Dedifferentiated amniotic fluid mesenchymal stem cell (primary cell): ENCODE measurements at regions not wholly inside any gene's neighbourhood (a gene's known extent, or its start where the extent isn't known, plus 50 kb on each side); places are given as distances from the start of the nearest gene placed in this dataset.
A peak's percentile ranks its signal among the peaks of the same experiment; 100 is the strongest.
"Not testable (repeated sequence)": the region's sequence is repeated elsewhere in the genome, so short reads cannot be mapped to it uniquely, and the experiment has no call there.

ENCODE experiments used
- DNase-seq: peaks from one replicate; pipeline ENCODE4 v3.0.0-alpha.2; 2016; ENCODE audit errors: extremely low spot score

DNA sequence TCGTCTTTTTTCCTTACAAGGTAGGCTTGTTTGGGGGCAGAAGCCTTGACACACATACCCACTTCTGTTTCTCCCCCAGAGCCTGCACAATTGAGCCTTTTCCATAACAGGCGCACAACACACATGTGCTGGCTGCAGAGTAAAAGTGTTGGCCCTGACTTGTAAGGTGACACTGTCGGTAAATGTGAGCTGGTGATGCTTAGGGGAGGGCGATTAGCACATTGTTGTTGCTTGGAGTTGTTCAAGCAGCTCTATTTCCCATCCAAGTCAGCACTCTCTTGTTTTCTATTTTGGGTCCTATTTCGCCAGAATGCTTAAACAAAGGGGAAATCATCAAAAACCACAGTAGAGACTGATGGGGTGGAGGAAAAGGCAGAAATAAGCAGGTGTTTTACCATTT lies 51.9 kb upstream of the PTPRJ start:
- DNase-seq, result no peak

DNA sequence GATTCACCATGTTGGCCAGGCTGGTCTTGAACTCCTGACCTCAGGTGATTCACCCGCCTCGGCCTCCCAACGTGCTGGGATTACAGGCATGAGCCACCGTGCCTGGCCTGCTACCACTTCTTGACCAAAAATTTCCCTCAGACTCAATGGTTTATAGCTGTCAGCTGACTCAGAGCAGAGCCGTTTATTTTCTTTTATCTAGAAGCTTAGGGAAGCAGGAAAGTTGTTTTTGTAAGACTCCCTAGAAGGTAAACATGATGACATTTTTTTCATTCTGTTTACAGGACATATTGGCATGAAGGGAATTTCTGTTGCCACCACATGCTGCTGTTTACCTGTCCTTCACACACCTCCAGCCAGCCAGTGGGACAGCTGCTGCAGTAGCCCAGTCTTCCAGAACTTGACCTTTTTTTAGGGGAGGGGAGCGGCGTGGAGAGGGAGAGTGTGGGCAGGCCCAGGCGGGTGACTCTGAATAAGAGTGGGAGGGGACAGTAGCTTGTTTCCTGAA lies 56.1 kb upstream of the PTPRJ start:
- peak; percentile 34 for DNase-seq

GRCh38 chr11:47923667-47924066 lies 56.7 kb upstream of the PTPRJ start:
- no peak for DNase-seq

GRCh38 chr11:47921080-47921555 lies 59.2 kb upstream of the PTPRJ start:
- not testable (repeated sequence) for DNase-seq

GRCh38 chr11:47918882-47919495 lies 61.4 kb upstream of the PTPRJ start:
- no peak for DNase-seq

- peak; percentile 36 for DNase-seq
These were observed 62.0 kb upstream of the PTPRJ start for GRCh38 chr11:47918370-47918690.

DNA sequence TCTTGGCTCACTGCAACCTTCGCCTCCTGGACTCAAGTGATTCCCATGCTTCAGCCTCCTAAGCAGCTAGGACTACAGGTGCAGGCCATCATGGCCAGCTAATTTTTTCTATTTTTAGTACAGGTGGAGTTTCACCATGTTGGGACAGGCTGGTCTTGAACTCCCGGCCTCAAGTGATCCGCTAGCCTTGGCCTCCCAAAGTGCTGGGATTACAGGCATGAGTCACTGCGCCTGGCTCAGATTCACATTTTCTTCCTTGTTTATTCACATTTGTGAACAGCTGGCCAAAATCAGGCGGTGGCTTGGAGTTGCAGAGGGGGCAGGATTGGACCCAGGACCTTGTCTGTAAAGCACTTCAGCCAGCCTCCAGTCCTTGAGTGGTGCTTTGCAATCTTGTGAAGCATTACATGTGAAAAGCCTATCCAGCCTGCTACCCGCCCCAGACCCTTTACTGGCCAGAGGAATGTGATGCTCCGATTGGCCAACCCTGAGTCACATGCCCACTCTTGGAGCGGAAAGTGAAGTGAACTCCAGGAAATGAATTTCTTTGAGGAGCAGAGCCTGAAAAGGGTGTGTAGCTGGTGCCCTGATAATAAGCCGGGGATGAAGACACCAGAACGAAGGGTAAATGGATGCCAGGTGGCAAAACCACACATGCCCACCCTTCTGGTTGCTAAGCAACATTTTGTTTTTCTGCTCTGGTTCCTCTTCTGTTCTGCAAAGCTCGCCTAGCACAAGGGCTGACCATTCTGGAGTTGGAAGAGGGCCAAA lies 62.6 kb upstream of the PTPRJ start:
- DNase-seq, result peak; percentile 91

DNA sequence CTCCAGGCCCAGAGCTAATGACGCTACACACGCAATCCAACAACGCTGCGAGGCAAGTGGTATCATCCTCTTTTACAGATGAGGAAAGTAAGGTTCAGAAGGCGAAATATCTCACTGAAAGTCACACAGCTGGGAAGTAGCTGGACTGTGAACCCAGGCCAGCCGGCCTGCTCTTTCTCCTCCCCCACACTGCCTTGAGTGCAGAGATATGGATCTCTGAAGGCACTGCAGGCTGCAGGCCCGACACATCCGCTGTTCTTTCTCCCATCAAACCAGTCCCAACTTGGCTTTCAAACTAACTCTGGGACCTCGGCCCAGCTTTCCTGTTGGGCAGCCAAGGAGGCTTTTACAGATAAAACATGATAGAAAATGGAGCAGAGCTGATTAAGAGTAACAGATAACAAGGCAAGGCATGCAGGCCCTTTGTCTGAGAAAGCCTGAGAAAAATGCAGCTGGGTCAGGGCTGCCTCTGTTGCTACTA lies 64.0 kb upstream of the PTPRJ start:
- no peak for DNase-seq

GRCh38 chr11:47915783-47916182 lies 64.6 kb upstream of the PTPRJ start:
- no peak for DNase-seq

- no peak for DNase-seq
These were observed 65.0 kb upstream of the PTPRJ start for GRCh38 chr11:47915374-47915773.

GRCh38 chr11:47914743-47915142 lies 65.6 kb upstream of the PTPRJ start:
- DNase-seq, result no peak

DNA sequence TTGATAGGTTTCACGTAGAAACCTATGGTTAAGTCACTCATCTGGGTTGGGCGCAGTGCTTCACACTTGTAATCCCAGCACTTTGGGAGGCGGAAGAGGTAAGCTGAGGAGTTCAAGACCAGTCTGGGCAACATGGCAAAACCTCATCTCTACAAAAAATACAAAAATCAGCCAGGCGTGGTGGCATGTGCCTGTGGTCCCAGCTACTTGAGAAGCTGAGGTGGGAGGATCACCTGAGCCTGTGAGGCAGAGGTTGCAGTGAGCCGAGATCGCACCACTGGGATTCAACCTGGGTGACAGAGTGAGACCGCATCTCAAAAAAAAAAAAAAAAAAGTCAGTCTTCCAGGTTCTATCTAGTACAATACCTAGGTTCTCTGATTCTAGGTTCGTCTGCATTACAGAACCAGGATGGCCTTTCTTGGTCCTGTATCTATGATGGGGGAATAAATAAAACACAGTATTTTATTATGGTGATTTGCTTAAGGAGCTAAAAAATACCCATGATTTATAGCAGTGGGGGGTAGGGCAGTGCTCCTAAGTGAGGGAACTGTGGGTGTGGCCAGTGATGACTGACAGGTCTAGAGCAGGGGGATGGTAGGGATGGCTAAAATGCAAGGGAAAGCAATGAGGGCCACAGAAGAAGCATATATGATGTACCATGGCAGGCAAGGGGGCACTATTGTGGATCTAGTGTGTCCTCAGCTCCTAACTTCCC lies 65.5 kb upstream of the NUP160 start:
- no peak for DNase-seq

DNA sequence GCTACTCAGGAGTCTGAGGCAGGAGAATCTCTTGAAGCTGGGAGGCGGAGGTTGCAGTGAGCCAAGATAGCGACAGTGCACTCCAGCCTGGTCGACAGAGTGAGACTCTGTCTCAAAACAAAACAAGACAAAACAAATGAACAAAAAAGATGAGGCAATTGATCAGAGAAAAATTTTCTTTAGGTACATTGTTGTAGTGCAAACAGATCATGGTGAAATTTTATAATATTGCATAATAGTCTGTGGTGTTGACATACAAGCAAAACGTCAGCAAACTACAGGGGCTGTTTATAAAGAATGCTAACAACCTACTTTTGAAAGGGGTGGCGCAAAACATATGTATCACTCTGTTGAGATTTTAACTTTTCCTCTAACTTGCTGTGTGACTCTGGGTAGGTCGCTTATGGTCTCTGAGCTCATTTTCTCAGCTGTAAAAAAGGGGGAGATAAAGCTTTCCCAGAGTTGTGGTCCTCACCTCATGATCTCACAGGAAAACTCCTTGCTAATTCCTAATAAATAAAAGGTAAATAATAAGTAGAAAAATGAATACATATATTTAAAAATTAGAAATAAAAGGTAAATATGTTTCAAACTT lies 64.8 kb upstream of the NUP160 start:
- DNase-seq, result no peak

DNA sequence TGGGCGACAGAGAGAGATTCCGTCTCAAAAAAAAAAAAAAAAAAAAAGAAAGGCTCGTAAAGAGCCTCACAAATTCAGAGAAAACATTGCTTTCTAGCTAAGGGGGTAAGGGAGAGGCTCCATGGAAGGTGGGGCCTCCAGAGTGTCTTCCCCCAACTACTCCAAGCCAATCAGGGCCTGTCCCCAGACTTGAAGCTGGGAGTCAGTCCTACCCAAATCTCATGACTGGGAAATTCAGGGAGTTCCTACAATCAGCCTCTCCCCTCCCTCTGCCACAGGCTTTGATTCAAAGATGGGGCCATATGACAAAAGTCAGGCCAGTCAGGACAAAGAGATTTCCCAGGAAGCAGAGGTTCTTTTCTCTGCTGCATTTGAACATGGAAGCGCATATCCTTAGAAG lies 63.0 kb upstream of the NUP160 start:
- no peak for DNase-seq

- no peak for DNase-seq
These were observed 60.0 kb upstream of the NUP160 start for GRCh38 chr11:47908198-47908597.

DNA sequence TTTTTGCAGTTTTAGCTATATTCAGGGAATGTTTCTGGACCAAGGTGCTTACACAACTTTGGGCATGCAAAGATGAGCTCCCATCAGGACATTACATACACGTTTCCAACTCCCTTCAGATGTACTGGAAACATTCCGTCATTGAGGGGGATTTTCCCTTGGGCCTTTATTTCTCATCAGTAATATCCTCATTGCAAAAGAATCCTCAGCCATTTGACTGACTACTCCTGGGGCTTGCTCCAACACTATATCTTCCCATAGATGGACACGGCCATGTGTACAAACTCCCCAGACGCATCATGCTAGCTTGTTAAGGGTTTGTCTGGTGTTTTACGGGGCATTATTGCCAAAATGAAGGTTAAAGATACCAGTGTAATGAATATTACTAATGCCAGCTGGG lies 59.3 kb upstream of the NUP160 start:
- DNase-seq, result no peak

DNA sequence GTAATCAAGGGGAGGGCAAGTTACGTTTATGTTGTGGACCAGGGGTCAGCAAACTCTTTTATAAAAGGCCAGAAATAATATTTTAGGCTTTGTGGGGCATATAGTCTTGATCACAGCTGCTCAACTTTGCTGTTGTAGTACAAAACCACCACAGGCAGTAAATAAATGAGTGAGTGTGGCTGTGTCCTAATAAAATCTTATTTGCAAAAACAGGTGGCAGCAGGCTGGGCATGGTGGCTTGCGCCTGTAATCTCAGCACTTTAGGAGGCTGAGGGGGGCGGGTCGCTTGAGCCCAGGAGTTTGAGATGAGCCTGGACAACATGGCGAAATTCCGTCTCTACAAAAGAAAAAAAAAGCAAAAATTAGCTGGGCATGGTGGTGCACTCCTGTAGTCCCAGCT lies 57.9 kb upstream of the NUP160 start:
- no peak for DNase-seq

GRCh38 chr11:47905358-47906059 lies 57.4 kb upstream of the NUP160 start:
- DNase-seq, result no peak

DNA sequence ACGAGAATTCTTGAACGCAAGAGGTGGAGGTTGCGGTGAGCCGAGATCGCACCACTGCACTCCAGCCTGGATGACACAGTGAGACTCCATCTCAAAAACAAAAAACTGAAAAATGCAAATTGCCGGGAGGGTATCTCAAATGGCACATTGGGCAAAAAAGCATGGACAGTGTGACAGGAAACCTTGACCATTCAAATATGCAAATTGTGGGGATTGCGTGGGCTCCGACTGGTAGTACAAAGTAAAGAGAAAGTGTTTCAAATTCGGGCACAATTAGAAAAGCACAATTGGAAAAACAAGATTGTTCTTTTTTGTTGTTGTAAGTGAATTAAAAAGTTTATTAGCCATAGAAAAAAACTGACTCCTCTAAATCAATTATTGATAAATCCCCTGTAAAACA lies 56.7 kb upstream of the NUP160 start:
- DNase-seq, result no peak

DNA sequence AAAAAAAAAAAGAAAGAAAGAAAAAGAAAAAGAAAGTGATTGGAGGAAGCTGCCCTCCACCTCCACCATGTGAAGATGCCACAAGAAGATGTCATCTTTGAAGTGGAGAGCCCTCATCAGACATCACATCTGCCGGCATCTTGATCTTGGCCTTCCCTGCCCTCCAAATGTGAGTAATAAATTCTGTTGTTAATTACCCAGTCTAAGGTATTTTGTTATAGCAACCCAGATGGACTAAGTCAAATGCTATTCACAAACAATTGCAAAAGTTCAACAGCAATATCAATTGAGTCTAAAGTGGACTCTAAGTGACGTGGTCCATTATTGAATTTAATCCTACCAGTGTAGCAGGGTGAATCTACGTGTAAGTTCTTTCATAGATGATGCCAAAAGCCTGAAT lies 55.9 kb upstream of the NUP160 start:
- DNase-seq, result no peak

DNA sequence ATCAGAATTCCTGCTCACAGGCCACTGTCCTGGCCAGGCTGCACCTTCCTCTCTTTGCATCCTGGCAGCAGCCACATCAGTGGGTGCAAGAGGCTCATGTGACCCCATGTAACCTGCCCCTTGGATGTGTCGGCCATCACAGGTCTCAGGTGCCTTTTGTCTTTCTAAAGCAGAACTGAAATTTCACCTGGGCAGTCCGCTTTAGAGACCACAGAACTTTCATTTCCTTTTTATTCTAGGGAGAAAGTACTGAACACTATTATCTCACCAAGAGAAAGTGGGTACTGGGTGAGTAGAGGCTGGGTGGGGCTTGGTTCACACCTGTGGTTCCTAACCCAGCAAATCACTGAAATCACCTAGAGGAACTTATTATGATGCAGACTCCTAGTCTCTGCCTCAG lies 51.7 kb upstream of the NUP160 start:
- no peak for DNase-seq
